Stimulated activated CD4-positive, alpha-beta T cell treated with anti-CD3 and anti-CD28 coated beads, Interleukin-15, amount 100 ng/mL, for 24 hours (primary cell): ENCODE measurements at regions not wholly inside any gene's neighbourhood (a gene's known extent, or its start where the extent isn't known, plus 50 kb on each side); places are given as distances from the start of the nearest gene placed in this dataset.
A peak's percentile ranks its signal among the peaks of the same experiment; 100 is the strongest.
"Not testable (repeated sequence)": the region's sequence is repeated elsewhere in the genome, so short reads cannot be mapped to it uniquely, and the experiment has no call there.

ENCODE experiments used
- DNase-seq: peaks from one replicate; pipeline ENCODE4 v3.0.0-alpha.2; 2020

DNA sequence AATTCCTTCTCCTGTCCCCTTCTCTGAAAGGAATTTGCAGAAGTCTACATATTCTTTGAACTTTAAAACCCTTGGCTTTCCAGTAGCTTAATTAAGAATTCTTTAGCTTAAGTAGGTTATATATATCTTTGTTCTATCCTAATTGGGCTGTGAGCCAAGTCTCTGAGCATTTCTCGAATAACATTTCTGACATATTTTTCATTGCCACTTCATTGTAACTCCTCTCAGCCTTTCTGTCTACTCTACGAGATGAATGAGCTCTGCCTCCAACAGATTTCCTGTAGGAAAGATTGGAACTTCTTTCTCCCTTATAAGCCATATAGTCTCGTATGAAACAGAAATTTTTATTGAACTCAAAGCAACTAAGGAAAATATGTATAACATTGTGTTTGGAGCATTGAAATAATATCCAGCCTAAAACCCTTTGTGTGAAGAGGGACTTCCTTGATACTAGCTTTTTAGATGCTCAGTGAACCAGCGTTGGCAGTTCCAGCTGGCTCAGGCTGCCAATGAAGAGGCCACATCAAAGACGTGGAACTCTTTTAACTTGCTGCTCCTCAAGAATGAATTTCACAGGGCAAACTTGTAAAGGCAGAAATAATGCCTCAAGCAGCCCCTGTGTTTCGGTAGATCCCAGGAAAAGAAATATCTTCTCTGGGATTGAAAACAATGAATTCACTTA lies 87.7 kb upstream of the NOX3 start:
- no peak for DNase-seq

DNA sequence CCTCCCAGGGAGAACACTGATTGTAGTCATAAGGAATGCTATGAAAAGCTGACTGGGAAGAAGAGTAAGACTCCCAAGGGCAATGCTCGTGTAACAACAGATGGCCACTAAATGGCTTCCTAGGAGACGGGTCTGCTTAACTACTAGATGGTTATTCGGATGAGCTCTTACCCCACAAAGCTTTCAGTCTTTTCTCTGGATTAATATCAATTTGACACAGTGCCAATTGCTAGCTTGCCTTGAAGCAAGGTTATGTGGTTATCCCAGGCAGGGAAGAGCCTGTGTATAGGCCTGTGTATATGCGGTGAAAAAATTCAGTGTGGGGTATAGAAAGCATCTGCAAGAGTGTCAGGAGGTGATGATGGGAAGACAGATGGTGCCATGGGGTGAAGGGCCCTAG lies 86.4 kb upstream of the NOX3 start:
- DNase-seq: no peak

DNA sequence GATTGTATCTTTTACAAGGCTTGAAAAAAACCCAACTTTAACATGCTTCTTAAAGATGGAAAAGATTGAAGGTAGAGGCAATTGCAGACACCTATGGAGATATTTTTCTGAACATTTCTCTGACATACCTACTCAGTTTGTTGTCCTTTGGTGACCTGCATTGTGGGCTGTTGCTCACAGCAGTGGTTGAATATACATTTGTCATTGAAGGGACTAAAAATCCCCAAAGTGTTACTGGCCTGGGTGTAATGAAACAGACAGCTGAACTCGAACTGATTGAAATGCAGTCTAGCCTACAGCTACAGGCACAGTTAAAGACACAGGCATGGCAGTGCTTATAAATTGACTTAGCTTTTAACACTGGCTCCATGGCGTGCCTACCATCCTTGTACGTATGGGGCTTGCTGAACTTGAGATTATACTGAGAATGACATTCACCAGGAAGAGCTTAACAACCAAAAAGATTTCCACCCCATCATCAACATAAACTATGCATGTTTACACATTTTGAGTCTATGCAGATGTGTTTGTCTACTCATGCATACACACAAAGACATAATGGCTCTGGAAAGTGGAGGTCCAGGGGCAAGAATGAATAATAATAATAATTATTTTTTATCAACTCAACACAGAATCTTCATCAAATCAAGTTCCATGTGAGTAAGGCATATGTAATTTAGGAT lies 83.2 kb upstream of the NOX3 start:
- no peak for DNase-seq

DNA sequence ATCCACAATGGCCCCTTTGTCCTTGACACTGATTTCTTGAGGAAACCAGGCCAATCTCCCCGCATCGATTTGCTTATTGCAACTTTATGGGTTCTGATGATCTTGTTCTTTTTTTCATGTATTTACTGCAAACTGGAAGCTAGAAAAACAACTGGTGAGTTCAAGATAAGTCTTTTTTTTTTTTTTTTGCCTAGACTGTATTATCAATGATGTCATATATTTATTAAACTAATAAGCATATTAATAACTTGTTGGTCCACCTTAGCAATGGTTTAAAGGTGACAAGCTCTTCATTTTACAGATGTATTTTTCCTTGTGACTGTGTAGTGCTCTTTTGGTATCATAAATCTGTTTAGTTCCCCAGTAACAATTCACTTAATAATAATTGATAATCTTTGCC lies 79.0 kb upstream of the NOX3 start:
- DNase-seq: no peak

DNA sequence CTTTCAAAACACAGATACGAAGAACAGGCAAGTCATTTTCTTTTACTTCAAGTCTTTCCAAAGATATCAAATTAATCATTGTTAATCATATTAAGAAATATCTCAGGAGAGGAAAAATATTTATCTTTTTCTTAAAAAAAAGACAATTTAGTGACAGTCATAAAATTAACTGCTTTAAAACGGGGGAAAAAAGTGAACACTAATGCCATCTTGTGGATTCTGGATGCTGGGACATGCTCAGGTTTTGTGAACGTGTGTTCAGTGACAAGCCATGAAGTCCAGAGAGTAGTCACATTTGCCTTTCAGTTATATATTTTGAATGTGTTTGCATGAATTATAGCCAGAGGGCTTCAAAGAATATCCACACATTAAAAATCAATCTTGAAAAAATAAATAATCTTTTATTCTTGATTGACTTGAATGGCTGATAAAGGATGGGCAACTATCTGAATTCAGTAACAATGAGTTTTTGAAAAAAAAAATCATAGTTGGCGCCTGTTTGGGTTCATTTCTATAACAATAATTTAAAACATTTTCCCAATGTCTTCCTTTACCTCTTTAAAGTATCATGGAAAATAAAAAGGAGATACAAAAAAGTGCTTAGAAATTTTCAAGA lies 74.7 kb upstream of the NOX3 start:
- DNase-seq: peak; percentile 17

DNA sequence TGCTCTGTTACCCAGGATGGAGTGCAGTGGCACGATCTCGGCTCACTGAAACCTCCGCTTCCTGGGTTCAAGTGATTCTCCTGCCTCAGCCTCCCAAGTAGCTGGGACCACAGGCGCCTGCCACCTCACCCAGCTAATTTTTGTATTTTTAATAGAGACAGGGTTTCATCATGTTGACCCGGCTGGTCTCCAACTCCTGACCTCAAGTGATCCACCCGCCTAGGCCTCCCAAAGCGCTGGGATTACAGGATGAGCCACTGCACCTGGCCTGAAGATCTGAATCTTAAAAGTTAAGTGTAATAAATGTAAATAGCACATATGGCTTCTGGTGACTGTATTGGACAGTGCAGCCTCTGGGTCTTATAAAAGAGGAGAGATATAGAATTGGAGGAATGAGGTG lies 74.2 kb upstream of the NOX3 start:
- DNase-seq: not testable (repeated sequence)

DNA sequence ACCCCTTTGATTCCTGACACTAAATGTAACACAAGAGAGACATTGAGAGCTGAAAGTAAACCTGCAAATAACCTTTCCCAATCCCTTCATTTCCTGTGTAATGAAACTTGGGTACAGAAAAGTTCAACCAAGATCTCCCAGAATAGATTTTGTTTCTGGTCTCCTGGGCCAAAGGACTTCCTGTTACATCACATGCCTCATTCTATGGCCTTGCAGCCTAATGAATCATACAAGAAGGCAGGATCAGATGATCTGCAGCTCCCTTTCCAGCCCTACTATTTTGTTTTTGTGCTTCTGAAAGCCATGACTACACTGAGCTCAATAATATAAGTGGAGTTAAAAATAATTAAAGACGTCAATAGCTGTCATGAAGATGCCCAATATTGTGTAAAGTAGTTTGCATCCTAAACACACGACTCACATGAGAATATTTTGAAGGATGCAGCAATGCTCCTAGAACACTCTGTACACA lies 73.4 kb upstream of the NOX3 start:
- no peak for DNase-seq

DNA sequence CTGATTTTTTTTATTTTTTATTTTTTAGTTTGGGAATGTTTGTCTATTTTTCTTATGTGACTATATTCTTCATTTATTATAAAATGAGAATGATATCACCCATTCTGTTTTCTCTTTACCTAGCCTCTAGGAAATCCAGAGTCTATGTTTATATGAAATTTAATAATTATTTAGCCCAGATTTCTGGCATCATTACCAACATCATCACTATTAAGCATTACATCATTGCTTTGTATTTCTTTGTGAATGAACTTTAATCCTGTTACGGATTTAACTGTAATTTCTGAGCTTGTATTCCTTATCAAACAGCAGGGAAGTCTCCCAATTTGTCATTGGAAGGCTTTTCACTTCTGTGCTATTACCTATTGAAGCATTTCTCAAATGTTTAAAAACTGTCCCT lies 72.7 kb upstream of the NOX3 start:
- DNase-seq: no peak

DNA sequence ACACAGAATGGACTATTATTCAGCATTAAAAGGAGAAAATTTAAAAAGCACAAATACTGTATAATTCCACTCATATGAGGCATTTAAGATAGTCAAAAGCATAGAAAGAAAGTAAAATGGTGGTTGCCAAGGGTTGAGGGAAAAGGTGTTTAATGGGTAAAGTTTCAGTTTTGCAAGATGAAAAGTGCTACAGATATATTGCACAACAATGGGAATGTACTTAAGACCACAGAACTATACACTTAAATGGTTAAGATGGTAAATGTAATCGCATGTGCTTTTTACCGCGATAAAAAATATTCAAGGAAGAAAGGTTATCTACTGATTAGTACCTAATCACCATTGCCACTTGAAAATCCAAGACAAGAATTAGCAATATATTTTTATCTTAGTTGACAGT lies 71.8 kb upstream of the NOX3 start:
- no peak for DNase-seq

DNA sequence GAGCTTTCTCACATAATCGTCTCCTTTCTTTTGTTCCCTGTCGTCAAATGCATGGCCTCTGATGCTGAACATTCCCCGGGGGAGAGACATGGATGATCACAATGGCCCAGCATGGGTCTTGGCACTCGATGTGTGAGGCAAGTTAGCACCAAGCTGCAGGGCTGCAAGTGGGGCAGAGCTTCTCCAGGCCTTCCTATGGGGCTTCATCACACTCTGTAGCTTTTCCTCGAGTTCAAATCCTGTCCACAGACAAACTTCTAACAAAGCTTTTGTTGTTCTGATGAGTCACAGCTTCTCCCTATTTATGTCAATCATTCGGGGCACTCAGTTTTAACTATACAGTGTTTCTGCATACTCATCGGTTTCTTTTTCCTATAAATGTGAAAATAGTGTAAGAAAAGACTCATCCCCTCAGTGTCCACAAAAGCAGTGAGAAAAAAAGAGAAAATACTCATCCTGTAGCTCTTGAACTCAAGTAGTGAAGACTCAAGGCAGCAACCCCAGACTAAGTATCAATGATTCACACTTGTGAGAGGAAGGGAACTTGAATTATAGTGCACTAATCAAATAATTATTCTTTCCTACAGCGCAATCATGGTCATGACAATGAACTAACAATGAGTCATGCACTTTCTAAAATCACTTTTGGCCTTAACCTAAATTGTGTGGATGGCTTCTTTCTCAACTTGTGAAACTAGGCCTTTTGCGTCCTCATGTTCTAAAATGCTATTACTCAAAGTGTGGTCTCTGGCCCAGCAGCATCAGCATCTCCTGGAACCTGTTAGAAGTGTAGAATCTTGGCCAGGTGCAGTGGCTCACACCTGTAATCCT lies 68.4 kb upstream of the NOX3 start:
- peak; percentile 43 for DNase-seq

DNA sequence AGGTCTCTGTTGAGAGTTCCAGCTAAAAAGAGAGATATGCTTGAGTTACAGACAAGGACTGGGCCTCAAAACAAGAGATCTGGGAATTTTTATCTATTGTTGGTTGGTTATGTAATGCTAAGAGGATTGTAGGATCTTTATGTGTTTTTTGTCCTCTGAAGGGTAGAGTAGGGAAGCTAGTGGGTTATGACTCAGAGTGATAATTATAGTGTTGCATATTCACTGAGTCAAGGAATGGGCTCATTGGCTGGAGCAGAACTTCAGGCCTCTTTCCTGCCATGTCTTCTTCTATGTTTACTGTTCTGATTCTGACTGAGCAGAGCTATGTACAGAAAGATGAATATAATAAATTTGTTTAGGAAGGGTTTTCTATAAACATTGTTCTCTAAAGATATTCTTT lies 66.1 kb upstream of the NOX3 start:
- DNase-seq: no peak

DNA sequence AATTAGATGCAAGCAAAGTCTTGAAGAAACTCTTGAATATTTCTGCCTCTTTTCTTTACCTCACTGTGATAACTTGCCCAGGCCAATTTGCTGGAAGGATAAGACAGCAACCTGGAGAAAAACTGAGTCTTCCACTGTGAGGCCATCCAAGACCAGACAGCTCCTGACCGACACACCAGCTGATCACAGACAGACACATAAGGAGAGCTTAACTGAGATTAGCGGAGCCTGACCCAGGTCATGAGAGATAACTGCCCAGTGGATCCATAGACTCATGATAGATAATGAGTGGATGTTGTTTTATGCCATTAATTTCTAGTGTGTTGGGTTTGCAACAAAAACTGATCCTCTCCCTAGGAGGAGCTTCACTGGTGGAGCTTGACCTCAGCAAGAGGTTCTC lies 64.4 kb upstream of the NOX3 start:
- DNase-seq: no peak

DNA sequence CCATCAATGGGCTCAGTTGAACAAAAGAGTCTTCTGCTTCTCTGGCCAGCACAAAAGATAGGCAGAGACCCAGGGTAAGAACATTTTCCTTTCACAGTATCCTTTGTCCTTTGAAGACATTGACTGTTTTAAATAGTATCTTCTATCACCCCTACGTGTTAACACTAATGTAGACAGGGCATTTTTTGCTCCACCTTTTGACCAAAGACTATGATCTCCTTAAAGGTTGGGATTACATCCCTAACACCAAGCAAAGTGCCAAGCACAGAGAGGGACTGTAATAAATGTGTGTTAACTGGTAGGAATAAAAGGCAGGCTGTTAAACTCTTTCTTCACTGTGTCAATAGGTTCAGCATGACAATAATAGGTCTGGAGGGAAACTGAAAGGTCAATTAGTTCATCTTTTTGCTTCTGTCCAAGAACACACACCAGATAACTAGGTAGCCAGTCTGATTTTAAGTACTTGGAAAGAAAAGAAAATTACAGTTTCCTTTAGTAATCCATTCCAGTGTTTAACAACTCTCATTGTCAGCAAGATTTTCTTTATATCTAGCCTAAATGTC lies 63.6 kb upstream of the NOX3 start:
- DNase-seq: no peak

DNA sequence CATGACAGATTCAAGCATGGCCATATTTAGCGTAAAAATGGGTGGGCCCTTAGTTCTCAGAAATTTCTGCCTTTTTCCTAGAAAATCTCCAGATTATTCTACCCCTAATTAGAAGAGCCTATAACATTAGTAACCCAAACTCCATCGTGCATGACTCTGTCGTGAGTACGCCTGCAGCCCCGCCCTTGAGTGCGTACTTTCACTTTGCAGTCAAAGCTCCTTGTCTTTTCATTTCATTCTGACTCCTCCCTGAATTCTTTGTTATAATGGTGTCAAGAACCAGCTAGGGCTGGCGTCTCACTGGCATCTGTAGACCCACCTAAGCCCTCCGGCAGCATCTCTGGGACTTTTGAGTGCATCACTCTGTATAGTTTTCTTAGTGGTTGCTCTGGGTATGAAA lies 61.7 kb upstream of the NOX3 start:
- no peak for DNase-seq

DNA sequence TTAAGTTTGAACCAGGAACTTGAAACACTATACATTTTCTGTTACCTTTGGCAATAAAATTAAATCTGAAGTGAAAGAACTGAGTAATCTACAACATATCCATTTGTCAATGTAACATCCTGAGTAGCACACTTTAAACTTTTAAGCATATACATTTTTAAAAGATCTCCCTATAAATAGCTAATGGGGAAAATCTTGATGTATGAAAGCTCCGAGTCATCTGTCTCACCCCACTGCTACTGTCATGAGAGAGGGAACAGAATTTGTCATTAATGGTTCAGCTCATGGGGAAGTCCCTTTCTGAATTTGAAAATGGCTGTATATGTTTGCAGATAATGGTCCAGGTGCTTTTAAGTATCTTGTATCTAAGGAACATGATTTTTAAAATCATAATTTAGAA lies 55.2 kb upstream of the NOX3 start:
- peak; percentile 14 for DNase-seq

DNA sequence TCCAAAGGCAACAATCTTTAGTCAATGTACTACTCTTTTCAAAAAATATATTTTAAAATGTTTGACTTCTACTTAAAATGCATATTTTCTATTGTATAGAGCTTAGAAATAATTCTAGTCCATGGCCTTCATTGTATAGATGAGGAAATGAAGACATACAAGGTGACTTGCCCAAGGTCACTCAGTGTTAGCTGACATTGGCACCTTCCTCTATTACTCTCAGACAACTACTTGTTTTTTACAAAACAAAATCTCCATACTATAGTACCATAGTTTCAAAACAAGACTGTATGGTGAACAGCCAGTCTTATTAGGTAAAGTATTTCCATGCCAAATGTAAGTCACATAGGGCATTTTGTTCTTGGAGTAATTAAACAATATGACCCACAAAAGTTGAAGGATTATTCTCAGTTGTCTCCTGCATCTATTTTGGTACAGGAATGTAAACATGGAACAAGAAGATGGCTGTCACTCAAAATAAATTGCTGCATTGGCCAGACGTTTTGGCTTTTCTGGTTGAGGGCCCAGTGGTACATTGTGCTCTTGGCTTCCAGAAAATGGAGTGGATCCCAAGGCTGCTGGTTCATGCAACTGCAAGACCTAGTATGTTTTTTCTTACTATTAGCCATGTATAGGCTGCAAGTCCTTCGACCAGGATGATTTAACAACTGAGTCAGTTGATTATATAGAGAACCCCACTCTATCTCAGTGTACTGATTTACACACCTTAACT lies 54.3 kb upstream of the NOX3 start:
- DNase-seq: no peak

DNA sequence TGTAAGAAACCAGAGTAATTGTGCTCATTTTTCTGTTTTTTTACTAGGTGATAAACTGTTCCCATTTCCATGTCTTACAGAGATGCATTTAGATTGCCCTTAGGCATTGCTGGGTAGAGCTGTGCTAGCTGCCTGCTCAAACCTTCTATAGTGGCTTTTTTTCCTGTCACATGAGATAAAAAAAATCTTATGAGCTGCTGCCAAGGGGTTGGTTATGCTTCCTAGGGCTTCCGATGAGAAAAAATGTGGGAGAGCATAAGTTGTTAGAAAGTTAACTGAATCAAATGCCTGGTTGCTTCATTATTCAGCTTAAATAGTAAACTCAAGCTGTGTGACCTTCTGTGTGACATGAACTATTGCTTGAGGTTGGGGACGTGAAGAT lies 50.0 kb upstream of the NOX3 start:
- DNase-seq: no peak
